NCI-H446 (cell line): ENCODE measurements at regions not wholly inside any gene's neighbourhood (a gene's known extent, or its start where the extent isn't known, plus 50 kb on each side); places are given as distances from the start of the nearest gene placed in this dataset.
"Not testable (repeated sequence)": the region's sequence is repeated elsewhere in the genome, so short reads cannot be mapped to it uniquely, and the experiment has no call there.

Experiments
- DNase-seq, 2 experiments: peaks; one replicate each; lab custom pipeline; 2025; lab: John Stamatoyannopoulos, UW

- no peak for DNase-seq
These were observed 260.6 kb upstream of the MME start for GRCh38 chr3:154819491-154819890.

- DNase-seq: no peak
These were observed 261.4 kb upstream of the MME start for GRCh38 chr3:154818676-154819255.

- DNase-seq: not testable (repeated sequence)
These were observed 270.1 kb upstream of the MME start for GRCh38 chr3:154810017-154810416.

- no peak for DNase-seq
These were observed 278.4 kb upstream of the MME start for GRCh38 chr3:154801729-154802128.

GRCh38 chr3:154799800-154800199 is 280.3 kb upstream of the MME start:
- no peak for DNase-seq

- DNase-seq: no peak
These were observed 284.5 kb upstream of the MME start for GRCh38 chr3:154795582-154795981.

- DNase-seq: no peak
These were observed 285.2 kb upstream of the MME start for GRCh38 chr3:154794814-154795445.

GRCh38 chr3:154794391-154794790 is 285.7 kb upstream of the MME start:
- no peak for DNase-seq

GRCh38 chr3:154792828-154793227 is 287.3 kb upstream of the MME start:
- no peak for DNase-seq

GRCh38 chr3:154791611-154792010 is 288.5 kb upstream of the MME start:
- DNase-seq: no peak

- no peak for DNase-seq
These were observed 293.4 kb upstream of the MME start for GRCh38 chr3:154786724-154787123.

- no peak for DNase-seq
These were observed 296.6 kb upstream of the MME start for GRCh38 chr3:154783521-154783931.

- DNase-seq: no peak
These were observed 297.1 kb upstream of the MME start for GRCh38 chr3:154783061-154783460.

- no peak for DNase-seq
These were observed 298.0 kb upstream of the MME start for GRCh38 chr3:154782151-154782550.

- DNase-seq: no peak
These were observed 298.5 kb upstream of the MME start for GRCh38 chr3:154781595-154781994.

- no peak for DNase-seq
These were observed 299.9 kb upstream of the MME start for GRCh38 chr3:154780263-154780662.

- DNase-seq: no peak
These were observed 300.5 kb upstream of the MME start for GRCh38 chr3:154779571-154779970.

GRCh38 chr3:154778057-154778456 is 302.1 kb upstream of the MME start:
- no peak for DNase-seq

GRCh38 chr3:154776549-154777225 is 303.4 kb upstream of the MME start:
- no peak for DNase-seq

GRCh38 chr3:154775821-154776548 is 304.1 kb upstream of the MME start:
- no peak for DNase-seq

- DNase-seq: no peak
These were observed 313.2 kb upstream of the MME start for GRCh38 chr3:154766765-154767503.
